NCI-H2227 (cell line): ENCODE measurements at regions not wholly inside any gene's neighbourhood (a gene's known extent, or its start where the extent isn't known, plus 50 kb on each side); places are given as distances from the start of the nearest gene placed in this dataset.
"Not testable (repeated sequence)": the region's sequence is repeated elsewhere in the genome, so short reads cannot be mapped to it uniquely, and the experiment has no call there.

ENCODE experiments used
- DNase-seq: peaks from one replicate; lab custom pipeline; 2025; ENCODE audit not compliant: unreplicated experiment; lab: John Stamatoyannopoulos, UW

GRCh38 chr5:82661933-82662332 lies 383.8 kb upstream of the RPS23 start:
- DNase-seq, result no peak

- no peak for DNase-seq
These were observed 383.3 kb upstream of the RPS23 start for GRCh38 chr5:82661462-82661861.

GRCh38 chr5:82659115-82659514 lies 381.0 kb upstream of the RPS23 start:
- DNase-seq, result no peak

GRCh38 chr5:82657033-82657699 lies 379.0 kb upstream of the RPS23 start:
- DNase-seq, result no peak

- no peak for DNase-seq
These were observed 378.2 kb upstream of the RPS23 start for GRCh38 chr5:82656341-82656761.

GRCh38 chr5:82655078-82655477 lies 376.9 kb upstream of the RPS23 start:
- DNase-seq, result no peak

GRCh38 chr5:82649943-82650342 lies 371.8 kb upstream of the RPS23 start:
- DNase-seq, result no peak

GRCh38 chr5:82644766-82645165 lies 366.6 kb upstream of the RPS23 start:
- DNase-seq, result no peak

GRCh38 chr5:82644229-82644628 lies 366.1 kb upstream of the RPS23 start:
- no peak for DNase-seq

- no peak for DNase-seq
These were observed 364.2 kb upstream of the RPS23 start for GRCh38 chr5:82642313-82642712.

- DNase-seq, result peak; percentile 70
These were observed 363.3 kb upstream of the RPS23 start for GRCh38 chr5:82641331-82642003.

GRCh38 chr5:82640916-82641315 lies 362.8 kb upstream of the RPS23 start:
- no peak for DNase-seq

- DNase-seq, result no peak
These were observed 361.4 kb upstream of the RPS23 start for GRCh38 chr5:82639393-82640144.

- DNase-seq, result no peak
These were observed 358.4 kb upstream of the RPS23 start for GRCh38 chr5:82636591-82636990.

GRCh38 chr5:82635561-82636288 lies 357.6 kb upstream of the RPS23 start:
- no peak for DNase-seq

GRCh38 chr5:82628364-82628910 lies 350.3 kb upstream of the RPS23 start:
- no peak for DNase-seq

- DNase-seq, result not testable (repeated sequence)
These were observed 348.9 kb upstream of the RPS23 start for GRCh38 chr5:82626905-82627591.

GRCh38 chr5:82626012-82626411 lies 347.9 kb upstream of the RPS23 start:
- not testable (repeated sequence) for DNase-seq

- DNase-seq, result no peak
These were observed 345.9 kb upstream of the RPS23 start for GRCh38 chr5:82624062-82624461.

- DNase-seq, result no peak
These were observed 344.8 kb upstream of the RPS23 start for GRCh38 chr5:82622711-82623514.
